Esophagus muscularis mucosa (tissue), 4 donors: ENCODE measurements at regions not wholly inside any gene's neighbourhood (a gene's known extent, or its start where the extent isn't known, plus 50 kb on each side); places are given as distances from the start of the nearest gene placed in this dataset.

Source experiments
- EP300 ChIP-seq: sonication (generic); formaldehyde crosslinking; IDR thresholded peaks from one replicate; pipeline ENCODE4 v1.6.1; 2017; ENCODE audit warnings: antibody characterized with exemption
- POLR2A ChIP-seq: fragments of 450-650 bp; IDR thresholded peaks from one replicate; pipeline ENCODE4 v1.6.1; 2017; ENCODE audit warnings: antibody characterized with exemption, moderate library complexity, mild to moderate bottlenecking, low read depth
- TF ChIP-seq, protein P1 (sequence below), 3 experiments: fragments of 200-600 bp in 2 of 3; fragments of 450-650 bp in 1 of 3; sonication (generic) in 2 of 3; IDR thresholded peaks; one replicate each; pipeline ENCODE4 v1.5.1; 2017 to 2019; ENCODE audit warnings: antibody characterized with exemption in 3 of 3, mild to moderate bottlenecking in 2 of 3, moderate library complexity in 1 of 3

DNA sequence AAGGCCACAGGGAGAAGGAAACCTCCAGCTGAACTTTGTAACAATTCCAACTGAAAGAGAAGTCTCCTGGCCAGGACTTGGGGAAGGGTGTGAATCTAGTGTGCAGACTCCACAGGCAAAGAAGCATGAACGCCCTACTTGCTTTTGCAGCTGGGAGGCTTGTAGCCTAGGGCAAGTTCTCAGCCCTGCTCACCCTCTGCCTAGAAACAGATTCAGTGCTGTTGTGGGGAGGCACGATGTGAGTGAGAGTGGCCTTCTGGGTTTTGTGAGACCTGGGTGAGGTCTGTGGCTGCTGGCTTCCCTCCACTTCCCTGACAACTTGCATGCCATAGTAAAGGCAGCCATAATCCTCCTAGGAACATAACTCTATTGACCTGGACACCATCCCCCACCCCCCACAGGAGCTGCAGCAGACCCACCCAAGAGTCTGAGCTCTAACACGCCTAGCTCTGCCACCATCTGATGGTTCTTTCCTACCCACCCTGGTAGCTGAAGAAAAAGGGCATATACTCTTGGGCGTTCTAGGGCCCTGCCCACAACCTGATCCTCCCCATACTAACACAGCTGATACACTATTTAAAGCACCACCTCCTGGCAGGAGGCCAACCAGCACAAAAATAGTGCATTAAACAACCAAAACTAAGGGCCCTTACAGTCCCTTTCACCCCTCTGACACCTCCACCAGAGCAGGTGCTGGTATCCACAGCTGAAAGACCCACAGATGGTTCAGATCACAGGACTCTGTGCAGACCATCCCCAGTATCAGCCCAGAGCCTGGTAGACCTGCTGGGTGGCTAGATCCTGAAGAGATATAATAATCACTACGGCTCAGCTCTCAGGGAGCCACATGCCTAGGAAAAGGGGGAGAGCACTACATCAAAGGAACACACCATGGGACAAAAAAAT lies 426.5 kb downstream of the IGSF11 start:
- TF ChIP-seq, protein P1, sequence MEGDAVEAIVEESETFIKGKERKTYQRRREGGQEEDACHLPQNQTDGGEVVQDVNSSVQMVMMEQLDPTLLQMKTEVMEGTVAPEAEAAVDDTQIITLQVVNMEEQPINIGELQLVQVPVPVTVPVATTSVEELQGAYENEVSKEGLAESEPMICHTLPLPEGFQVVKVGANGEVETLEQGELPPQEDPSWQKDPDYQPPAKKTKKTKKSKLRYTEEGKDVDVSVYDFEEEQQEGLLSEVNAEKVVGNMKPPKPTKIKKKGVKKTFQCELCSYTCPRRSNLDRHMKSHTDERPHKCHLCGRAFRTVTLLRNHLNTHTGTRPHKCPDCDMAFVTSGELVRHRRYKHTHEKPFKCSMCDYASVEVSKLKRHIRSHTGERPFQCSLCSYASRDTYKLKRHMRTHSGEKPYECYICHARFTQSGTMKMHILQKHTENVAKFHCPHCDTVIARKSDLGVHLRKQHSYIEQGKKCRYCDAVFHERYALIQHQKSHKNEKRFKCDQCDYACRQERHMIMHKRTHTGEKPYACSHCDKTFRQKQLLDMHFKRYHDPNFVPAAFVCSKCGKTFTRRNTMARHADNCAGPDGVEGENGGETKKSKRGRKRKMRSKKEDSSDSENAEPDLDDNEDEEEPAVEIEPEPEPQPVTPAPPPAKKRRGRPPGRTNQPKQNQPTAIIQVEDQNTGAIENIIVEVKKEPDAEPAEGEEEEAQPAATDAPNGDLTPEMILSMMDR (IDR thresholded peaks at IDR 0.05) = no peak
- TF ChIP-seq EP300 = no peak
- TF ChIP-seq POLR2A = no peak
